SJSA1 (cell line): ENCODE measurements at regions not wholly inside any gene's neighbourhood (a gene's known extent, or its start where the extent isn't known, plus 50 kb on each side); places are given as distances from the start of the nearest gene placed in this dataset.

Experiments used
- DNase-seq, 2 experiments: peaks; one replicate each; pipeline ENCODE4 v3.0.0-alpha.2; 2015 to 2020; ENCODE audit warnings: low spot score in 2 of 2, low read depth in 1 of 2
- H3K27ac ChIP-seq: fragments of 250-450 bp; sonication (Bioruptor Pico); 2 replicates; pipeline ENCODE4 v1.5.1; 2020; ENCODE audit warnings: mild to moderate bottlenecking, moderate library complexity
- H3K27me3 ChIP-seq: fragments of 250-450 bp; sonication (Bioruptor Pico); replicated peaks from 2 replicates; pipeline ENCODE4 v1.5.1; 2020; ENCODE audit warnings: mild to moderate bottlenecking, moderate library complexity
- H3K36me3 ChIP-seq: fragments of 250-450 bp; sonication (Bioruptor Pico); 2 replicates; pipeline ENCODE4 v1.5.1; 2020; ENCODE audit warnings: mild to moderate bottlenecking
- H3K4me1 ChIP-seq: fragments of 250-450 bp; sonication (Bioruptor Pico); replicated peaks from 2 replicates; pipeline ENCODE4 v1.6.1; 2021; ENCODE audit warnings: mild to moderate bottlenecking
- H3K4me3 ChIP-seq: fragments of 250-450 bp; sonication (Bioruptor Pico); 2 replicates; pipeline ENCODE4 v1.5.1; 2020; ENCODE audit warnings: mild to moderate bottlenecking
- H3K9me3 ChIP-seq: fragments of 250-450 bp; sonication (Bioruptor Pico); replicated peaks from 2 replicates; pipeline ENCODE4 v1.5.1; 2020; ENCODE audit warnings: mild to moderate bottlenecking

DNA sequence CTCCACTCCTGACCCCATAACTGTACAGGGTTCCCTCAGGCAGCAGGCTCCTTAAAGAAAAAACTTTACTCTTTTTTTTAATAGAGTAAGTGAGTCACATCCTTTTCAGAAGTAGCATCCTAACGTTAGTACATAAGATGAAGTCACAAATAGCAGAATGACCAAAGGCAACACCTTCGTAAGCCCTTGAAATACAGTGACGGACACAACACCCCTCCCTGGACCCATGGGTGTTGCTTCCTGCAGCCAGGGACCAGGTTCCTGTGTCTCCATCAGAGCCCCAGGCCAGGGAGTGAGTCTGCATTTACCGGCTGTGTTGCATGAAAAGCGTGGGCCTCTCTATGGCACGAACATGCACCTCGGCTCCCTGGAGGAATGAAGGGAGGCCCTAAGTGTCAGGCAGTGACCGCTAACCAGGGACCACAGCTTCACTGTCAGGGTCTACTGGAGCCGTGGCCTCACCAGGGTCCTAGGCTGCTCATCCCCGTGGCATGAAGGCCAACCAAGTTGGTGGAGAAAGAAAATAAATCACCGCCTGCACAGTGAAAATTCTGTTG lies 340.0 kb upstream of the SFSWAP start:
- H3K27ac ChIP-seq: no peak overlapping the region
- no peaks in the 10 kb centered on the region for H3K36me3 ChIP-seq
- H3K9me3 ChIP-seq: no peaks in the 10 kb centered on the region
- peak in 1 of 2 experiments; percentile 8 for DNase-seq
- H3K4me3 ChIP-seq: no peak overlapping the region
- H3K4me1 ChIP-seq: no peaks in the 10 kb centered on the region
- H3K27me3 ChIP-seq: no peaks in the 10 kb centered on the region

DNA sequence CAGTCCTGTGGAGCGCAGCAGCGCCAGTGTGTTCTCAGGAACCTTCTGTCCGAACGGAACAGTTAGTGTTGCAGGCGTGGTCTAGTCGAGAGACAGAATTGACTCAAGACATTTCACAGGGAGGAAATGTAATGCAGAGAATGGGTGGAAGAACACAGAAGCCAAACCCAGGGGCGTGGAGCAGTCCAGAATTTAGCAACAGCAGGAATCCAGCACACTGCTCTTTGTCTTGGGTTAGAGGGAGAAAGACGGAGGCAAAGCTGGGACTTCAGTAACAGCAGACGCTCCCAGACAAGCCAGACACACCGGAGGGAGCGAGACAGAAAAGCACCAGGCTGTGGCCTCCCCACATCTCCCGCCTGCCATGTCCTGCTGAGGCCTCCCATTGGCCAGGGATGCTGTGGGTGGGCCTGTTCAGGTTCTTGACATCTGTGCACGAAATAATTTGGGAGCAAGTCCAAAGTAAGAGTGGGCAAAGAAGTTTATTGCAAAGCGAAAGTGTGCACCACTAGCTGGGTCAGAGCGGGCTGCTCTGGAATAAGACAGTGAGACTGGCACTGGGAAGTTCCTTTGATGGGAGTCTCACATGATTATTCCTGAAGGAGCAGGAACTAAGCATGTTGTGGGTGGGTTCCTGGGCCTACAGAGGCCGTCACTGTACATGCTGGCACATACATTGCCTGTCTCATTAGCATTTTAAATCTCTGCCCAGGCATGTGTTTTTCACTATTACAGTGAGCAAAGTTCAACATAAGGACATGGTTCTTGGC lies 339.3 kb upstream of the SFSWAP start:
- Histone ChIP-seq H3K27me3 (no peaks in the 10 kb centered on the region), H3K4me3 (no peak overlapping the region), H3K27ac (no peak overlapping the region), H3K36me3 (no peaks in the 10 kb centered on the region), H3K9me3 (no peaks in the 10 kb centered on the region), H3K4me1 (no peaks in the 10 kb centered on the region)
- DNase-seq: no peak

DNA sequence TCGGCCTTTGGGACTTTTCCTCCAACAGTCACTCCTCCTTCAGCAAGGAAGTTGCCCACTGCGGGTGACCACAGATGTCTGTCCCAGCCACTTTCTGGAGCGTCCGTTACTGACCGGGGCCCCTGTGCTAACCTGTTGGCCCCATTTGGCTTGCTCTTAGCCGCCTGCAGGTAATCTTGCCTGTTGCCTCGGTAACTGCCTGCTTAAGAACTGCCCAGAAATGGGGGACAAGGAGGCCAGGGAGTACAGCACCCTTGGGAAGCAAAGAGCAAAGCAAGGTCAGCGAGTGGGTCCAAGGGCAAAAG lies 338.8 kb upstream of the SFSWAP start:
- Histone ChIP-seq H3K27me3 (no peaks in the 10 kb centered on the region), H3K4me1 (no peaks in the 10 kb centered on the region), H3K4me3 (no peak overlapping the region), H3K27ac (no peak overlapping the region), H3K9me3 (no peaks in the 10 kb centered on the region), H3K36me3 (no peaks in the 10 kb centered on the region)
- no peak for DNase-seq

DNA sequence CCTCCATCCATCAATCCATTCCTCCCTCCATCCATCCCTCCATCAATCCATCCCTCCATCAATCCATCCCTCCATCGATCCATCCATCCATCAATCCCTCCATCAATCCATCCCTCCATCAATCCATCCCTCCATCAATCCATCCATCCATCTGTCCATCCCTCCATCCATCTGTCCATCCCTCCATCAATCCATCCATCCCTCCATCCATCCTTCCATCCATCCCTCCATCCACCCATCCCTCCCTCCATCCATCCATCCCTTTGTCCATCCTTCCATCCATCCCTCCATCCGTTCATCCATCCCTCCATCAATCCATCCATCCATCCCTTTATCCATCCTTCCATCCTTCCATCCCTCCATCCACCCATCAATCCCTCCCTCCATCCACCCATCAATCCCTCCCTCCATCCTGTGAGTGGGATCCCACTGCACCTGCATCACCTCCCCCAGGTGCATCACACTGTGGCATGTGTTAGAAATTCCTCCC lies 338.1 kb upstream of the SFSWAP start:
- no peaks in the 10 kb centered on the region for H3K4me1 ChIP-seq
- no peak overlapping the region for H3K27ac ChIP-seq
- no peak for DNase-seq
- H3K4me3 ChIP-seq: no peak overlapping the region
- H3K36me3 ChIP-seq: no peaks in the 10 kb centered on the region
- no peaks in the 10 kb centered on the region for H3K9me3 ChIP-seq
- no peaks in the 10 kb centered on the region for H3K27me3 ChIP-seq

DNA sequence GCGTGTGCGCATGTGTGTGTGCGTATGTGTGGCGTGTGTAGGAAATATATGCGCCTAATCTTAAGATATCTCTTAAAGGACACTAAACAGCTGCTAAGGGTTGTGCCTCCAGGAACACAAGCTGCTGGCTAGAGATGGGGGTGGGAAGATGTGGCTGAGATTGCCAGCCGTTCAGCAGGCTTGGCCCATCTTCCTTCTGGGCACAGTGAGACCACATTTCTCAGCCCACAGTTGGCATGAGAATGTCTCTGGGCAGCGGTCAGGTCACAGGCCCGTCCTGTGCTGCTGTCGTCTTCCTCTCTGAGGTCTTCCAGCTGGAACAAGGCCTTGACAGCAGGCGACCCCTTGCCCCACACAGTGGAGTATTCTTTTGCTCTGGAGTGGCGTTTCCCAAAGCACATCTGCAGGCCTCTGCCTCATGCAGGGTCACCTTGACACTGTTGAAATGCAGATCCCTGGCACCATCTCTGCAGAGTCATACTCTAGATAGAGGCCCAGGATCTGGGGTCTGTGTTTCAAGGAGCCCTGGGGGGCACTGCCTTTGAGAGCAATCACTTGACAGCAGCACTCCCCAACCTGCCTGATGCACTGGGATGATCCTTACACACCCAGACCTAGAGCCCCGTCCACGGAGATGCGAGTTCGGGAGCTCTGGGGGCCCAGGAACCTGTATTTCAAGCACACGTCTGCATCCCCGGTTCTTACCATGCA lies 335.5 kb upstream of the SFSWAP start:
- no peaks in the 10 kb centered on the region for H3K9me3 ChIP-seq
- peaks cover 10% of the 10 kb centered on the region for H3K27me3 ChIP-seq
- H3K27ac ChIP-seq: no peak overlapping the region
- no peaks in the 10 kb centered on the region for H3K4me1 ChIP-seq
- no peak overlapping the region for H3K4me3 ChIP-seq
- DNase-seq: no peak
- no peaks in the 10 kb centered on the region for H3K36me3 ChIP-seq

DNA sequence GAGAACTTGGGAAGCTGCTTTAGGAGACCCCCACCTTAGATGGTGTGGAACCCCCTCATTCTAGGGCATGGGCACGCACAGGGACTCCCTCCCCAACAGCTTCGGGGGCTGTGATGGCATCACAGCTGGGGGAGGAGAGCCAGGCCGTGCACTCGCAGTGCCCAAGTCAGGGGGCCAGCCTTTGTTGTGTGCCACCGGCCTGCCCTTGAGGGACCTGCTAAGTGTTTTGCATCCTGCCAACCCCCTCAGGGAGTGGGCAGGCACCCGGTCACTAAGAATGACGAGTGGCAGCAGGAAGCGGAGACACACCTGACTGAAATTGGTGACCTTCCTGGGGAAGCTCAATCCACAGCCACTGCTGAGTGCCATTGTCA lies 334.9 kb upstream of the SFSWAP start:
- H3K4me1 ChIP-seq: no peaks in the 10 kb centered on the region
- H3K9me3 ChIP-seq: no peaks in the 10 kb centered on the region
- no peaks in the 10 kb centered on the region for H3K36me3 ChIP-seq
- peaks cover 10% of the 10 kb centered on the region for H3K27me3 ChIP-seq
- no peak overlapping the region for H3K27ac ChIP-seq
- H3K4me3 ChIP-seq: no peak overlapping the region
- no peak for DNase-seq

DNA sequence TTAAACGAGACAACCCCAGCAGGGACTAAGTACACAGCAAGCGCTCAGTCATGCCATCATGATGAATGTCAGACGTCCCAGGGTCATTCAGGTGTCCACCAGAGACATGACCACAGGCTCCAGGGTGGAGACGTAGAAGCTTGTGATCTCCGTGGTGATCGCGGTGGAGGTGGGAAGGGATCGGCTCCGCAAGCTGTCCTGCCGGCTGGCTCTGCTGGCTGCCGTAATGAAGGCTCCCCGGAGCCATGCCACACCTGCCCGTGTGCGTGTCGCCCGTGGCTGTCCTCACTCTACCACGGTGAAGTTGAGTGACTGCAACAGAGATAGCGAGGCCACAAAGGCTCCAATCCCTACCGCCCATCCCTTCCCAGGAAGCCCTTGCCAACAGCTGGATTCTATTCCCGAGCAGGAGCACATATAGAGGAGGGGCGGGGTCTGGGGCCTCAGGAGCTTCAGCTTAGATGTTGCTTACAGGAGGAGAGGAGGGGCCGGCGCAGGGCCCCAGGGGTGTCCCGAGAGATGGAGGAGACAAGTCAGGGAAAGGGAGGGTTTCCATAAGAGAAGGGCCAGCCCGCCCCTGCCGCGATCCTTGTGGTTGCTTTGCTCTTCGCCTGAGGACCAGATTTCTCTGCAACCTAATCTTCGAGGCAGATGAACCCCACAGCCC lies 332.6 kb upstream of the SFSWAP start:
- Histone ChIP-seq H3K4me1 (no peaks in the 10 kb centered on the region), H3K27ac (no peak overlapping the region), H3K9me3 (no peaks in the 10 kb centered on the region), H3K36me3 (no peaks in the 10 kb centered on the region), H3K4me3 (no peak overlapping the region), H3K27me3 (peaks cover 10% of the 10 kb centered on the region)
- no peak for DNase-seq

DNA sequence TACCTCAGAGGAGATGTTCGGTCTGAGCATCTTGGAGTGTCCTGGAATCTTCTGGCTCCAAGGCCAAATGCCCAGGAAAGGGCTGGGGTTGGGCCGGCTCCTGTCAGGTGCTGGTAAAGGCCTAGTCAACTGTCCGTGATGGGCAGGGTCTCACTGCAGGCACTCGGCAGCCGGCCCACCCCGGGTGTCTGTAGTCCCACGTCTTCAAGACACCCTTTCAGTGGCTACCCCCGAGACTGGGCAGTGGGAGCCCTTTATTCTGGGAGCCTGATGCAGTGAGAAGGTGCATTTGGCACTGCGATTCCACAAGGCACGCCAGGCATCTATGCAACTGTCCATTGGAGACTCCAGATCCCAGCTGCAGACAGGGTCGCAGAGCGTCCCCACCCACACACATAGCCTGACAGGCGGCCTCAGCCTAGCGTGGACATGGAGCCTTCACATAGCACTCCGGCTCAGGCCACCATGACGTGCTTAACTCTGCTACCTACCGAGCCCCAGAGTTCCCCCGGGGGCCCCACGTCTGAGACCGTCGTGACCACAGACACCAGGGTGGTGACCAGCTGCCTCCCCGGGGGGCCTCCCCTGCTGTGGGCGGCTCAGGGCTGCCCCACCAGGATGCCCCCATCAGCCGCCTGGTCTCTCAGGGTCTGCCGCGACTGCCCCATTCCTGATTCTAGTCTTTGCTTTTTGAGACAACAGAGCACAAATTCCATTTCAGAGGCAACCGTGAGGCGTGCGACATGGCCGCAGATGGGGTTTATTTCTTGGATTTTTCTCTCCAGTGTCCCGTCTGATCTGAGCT lies 331.8 kb upstream of the SFSWAP start:
- no peak for DNase-seq
- peaks cover 10% of the 10 kb centered on the region for H3K27me3 ChIP-seq
- H3K9me3 ChIP-seq: no peaks in the 10 kb centered on the region
- no peaks in the 10 kb centered on the region for H3K36me3 ChIP-seq
- H3K4me3 ChIP-seq: no peak overlapping the region
- H3K4me1 ChIP-seq: no peaks in the 10 kb centered on the region
- H3K27ac ChIP-seq: no peak overlapping the region

DNA sequence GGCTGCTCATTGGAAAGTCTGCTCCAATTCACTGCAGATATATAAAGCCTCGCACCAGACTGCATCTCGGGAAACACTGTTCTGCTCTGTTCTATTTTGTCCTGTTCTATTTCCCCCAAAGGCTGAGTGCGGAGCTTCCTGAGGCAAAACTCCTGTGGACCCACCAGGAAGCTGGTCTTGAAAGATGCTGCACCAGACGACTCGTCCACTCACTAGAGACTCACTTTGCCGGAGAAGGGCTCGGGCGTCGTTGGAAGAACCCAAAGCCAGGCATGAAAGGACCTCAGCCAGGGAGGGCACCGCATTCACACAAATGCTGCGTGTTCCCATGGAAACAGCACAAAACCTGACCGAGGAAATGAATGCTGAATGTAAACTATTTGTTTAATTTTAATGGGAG lies 331.2 kb upstream of the SFSWAP start:
- peaks cover 10% of the 10 kb centered on the region for H3K27me3 ChIP-seq
- DNase-seq: no peak
- H3K4me3 ChIP-seq: no peak overlapping the region
- H3K9me3 ChIP-seq: no peaks in the 10 kb centered on the region
- H3K4me1 ChIP-seq: no peaks in the 10 kb centered on the region
- H3K27ac ChIP-seq: no peak overlapping the region
- H3K36me3 ChIP-seq: no peaks in the 10 kb centered on the region

DNA sequence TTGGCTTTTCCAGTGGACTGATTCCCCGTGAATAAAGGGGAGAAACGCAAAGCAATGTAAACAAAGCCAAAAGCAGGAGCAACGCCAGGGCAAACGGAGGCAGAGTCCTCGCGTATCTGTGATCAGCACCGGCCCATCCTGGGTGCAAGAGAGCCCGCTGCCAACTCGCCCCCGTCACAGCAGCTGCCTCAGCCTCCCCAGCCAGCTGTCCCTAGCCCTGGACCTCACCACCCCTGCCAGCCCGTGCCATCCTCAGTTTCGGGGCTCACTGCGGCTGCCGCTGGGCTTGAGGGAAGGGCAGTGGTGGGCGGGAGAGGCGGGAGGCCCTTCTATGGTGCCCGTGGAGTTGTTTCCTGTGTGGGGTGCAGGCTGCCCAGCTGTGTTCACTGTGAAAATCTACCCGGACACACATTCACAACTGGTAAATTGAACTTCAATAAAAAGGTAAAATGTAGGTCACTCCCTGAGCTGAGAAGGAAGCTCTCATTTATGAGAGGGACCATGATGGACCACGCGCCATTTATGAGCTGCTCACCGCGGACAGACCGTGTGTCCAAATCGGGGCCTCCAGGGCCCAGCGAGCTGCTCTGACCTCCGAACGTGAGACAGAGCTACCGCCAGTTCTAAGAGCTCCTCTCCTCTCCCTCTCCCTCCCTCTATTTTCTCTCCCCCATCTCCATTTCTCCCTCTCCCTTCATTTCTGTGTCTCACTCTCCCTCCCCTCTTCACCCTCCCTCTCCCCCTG lies 330.5 kb upstream of the SFSWAP start:
- H3K27ac ChIP-seq: no peak overlapping the region
- H3K4me1 ChIP-seq: no peaks in the 10 kb centered on the region
- H3K36me3 ChIP-seq: no peaks in the 10 kb centered on the region
- H3K4me3 ChIP-seq: no peak overlapping the region
- no peaks in the 10 kb centered on the region for H3K9me3 ChIP-seq
- H3K27me3 ChIP-seq: peaks cover 10% of the 10 kb centered on the region
- no peak for DNase-seq

DNA sequence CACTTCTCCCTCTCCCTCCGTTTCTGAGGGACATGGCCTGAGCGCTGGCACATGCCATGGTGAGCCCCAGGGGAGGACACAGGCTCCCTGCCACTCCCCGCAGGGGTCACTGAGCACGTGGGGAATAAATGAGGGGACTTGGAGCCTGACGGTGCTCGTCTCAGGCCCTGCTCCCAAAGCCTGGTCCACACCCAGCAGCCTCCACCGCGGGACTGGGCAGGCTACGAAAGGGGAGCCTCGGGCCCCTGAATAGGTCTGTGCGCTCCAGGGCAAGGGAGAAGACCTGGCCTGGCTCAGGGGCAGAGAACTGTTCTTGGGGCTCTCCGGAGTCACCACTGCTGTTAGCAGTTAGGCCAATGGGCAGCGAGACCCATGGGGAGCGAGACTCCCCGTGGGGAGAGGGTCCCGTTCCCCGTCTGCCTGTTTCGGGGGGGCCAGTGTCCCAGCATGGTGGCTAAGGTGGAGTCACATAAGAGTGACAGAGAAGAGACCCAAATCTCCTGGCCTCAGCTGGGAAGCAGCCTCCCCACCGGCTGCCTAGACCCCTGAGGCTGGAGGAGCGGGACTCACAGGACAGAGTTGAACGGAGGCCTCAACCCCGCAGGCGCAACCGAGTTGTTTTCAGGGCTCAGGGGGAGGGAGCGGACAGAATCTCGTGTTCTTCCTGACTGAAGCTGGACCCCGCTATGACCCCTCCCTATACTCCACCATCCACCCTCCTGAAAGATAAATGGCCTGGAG lies 329.8 kb upstream of the SFSWAP start:
- Histone ChIP-seq H3K27me3 (peaks cover 10% of the 10 kb centered on the region), H3K4me3 (no peak overlapping the region), H3K4me1 (no peaks in the 10 kb centered on the region), H3K36me3 (no peaks in the 10 kb centered on the region), H3K9me3 (no peaks in the 10 kb centered on the region), H3K27ac (no peak overlapping the region)
- DNase-seq: no peak

DNA sequence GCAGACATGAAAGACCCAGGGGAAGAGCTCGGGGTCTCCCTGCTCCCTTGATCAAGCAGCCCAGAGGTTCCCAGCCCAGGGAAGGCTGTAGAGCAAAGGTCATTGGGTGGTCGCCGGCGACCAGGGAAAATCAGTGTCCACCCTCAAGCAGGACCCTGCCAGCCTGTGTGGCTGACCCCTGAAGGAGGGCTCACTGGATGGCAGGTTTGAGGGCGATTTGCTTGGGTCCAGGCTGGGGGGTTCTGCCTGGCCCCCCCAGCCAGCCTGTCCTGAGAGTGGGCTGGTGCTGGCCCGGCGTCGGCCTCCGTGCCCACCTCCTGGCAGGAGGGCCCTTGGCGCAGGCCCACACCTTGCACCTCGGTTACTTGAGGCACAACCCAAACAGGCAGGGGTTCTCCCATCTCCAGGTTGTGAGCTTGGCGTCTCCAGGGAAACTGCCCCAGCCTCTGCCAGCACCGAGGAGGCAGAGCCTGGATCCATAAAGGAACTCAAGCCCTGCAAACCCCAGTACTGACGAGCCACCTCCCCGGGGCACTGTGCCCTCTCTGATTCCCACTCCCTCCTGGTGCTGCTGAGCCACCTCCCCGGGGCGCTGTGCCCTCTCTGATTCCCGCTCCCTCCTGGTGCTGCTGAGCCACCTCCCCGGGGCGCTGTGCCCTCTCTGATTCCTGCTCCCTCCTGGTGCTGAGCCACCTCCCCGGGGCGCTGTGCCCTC lies 329.0 kb upstream of the SFSWAP start:
- Histone ChIP-seq H3K4me1 (no peaks in the 10 kb centered on the region), H3K4me3 (no peak overlapping the region), H3K36me3 (no peaks in the 10 kb centered on the region), H3K9me3 (no peaks in the 10 kb centered on the region), H3K27me3 (peaks cover 10% of the 10 kb centered on the region), H3K27ac (no peak overlapping the region)
- DNase-seq: no peak
